ENCODE measurements at regions not wholly inside any gene's neighbourhood (a gene's known extent, or its start where the extent isn't known, plus 50 kb on each side); places are given as distances from the start of the nearest gene placed in this dataset.
A peak's percentile ranks its signal among the peaks of the same experiment; 100 is the strongest.

DNA sequence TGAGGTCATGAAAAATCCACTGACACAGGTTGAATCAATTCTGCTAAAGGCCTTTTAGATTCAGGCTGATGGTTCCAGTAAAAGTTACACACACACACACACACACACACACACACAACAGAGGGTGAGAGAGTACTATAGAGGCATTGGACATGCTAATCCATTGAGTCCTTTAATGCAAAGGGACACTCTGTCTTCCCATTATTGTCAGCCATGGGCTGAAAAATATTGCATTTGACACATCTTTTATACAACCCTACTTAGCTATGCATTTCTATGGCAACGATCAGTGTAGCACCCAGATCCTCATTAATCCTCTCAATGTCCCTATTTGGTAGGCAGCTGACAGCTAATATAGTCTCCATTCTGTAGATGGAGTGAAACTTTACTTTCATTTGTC, 440.8 kb upstream of the RGPD4 start:
- H3K9me3 ChIP-seq (replicated peaks), result peaks cover 3% of the 10 kb centered on the region; the same call in 1 of the 2 replicates
- no peak overlapping the region for H3K4me3 ChIP-seq
- no peak for DNase-seq
- no peaks in the 10 kb centered on the region; the same call in 1 of the 2 replicates for H3K36me3 ChIP-seq
- no peak overlapping the region for H3K27ac ChIP-seq
- peaks cover 10% of the 10 kb centered on the region for H3K4me1 ChIP-seq
- no peaks in the 10 kb centered on the region for H3K27me3 ChIP-seq

DNA sequence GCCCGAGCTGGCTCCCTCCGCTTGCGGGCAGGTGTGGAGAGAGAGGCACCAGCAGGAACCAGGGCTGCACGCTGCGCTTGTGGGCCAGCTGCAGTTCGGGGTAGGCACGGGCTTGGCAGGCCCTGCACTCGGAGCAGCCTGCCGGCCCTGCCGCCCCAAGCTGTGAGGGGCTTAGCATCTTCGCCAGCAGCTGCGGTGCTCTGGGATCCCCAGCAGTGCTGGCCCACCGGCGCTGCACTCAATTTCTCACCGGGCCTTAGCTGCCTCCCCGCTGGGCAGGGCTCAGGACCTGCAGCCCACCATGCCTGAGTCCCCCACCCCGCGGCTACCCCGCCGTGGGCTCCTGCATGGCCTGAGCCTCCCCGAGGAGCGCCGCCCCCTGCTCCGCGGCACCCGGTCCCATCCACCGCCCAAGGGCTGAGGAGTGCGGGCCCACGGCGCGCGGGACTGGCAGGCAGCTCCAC, 434.4 kb upstream of the RGPD4 start:
- H3K9me3 ChIP-seq (replicated peaks), result 0 out of 2 replicates have a peak, but pooled peaks cover 5% of the 10 kb centered on the region
- H3K36me3 ChIP-seq, result no peaks in the 10 kb centered on the region; the same call in 1 of the 2 replicates
- DNase-seq, result no peak
- no peaks in the 10 kb centered on the region for H3K27me3 ChIP-seq
- no peaks in the 10 kb centered on the region for H3K4me1 ChIP-seq
- H3K4me3 ChIP-seq, result no peak overlapping the region
- H3K27ac ChIP-seq, result no peak overlapping the region

- DNase-seq, result no peak
- Histone ChIP-seq H3K4me3 (no peak overlapping the region), H3K36me3 (no peaks in the 10 kb centered on the region; the same call in 1 of the 2 replicates), H3K4me1 (no peaks in the 10 kb centered on the region), H3K27me3 (no peaks in the 10 kb centered on the region), H3K9me3 (replicated peaks) (0 out of 2 replicates have a peak, but pooled peaks cover 3% of the 10 kb centered on the region), H3K27ac (no peak overlapping the region)
These were observed 433.2 kb upstream of the RGPD4 start for GRCh38 chr2:107393516-107393915.

- Histone ChIP-seq H3K4me3 (no peak overlapping the region), H3K4me1 (no peaks in the 10 kb centered on the region), H3K36me3 (no peaks in the 10 kb centered on the region), H3K27ac (no peak overlapping the region), H3K27me3 (no peaks in the 10 kb centered on the region), H3K9me3 (replicated peaks) (no peaks in the 10 kb centered on the region)
- DNase-seq, result no peak
These were observed 428.0 kb upstream of the RGPD4 start for GRCh38 chr2:107398683-107399082.

DNA sequence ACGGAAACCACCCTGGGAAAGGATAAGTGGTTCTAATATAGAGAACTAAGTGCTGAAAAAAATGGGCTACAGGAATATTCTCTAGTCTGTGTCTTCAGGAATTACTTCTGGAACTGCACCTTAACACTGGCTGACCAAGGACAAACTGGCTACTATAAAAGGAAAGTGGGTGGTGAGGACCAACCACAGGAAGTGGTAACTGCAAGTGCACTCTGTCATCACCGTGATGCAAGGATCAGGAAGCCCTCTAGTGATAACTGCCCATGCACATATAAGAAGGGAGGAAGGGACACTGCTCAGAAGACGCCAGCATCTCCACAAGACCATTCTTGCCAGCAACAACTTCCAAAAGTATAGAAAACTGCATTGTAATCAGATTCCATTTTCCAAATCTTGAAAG, 424.4 kb upstream of the RGPD4 start:
- no peaks in the 10 kb centered on the region for H3K36me3 ChIP-seq
- no peak overlapping the region for H3K4me3 ChIP-seq
- H3K27ac ChIP-seq, result no peak overlapping the region
- H3K27me3 ChIP-seq, result no peaks in the 10 kb centered on the region
- peak in 1 of 2 experiments; percentile 13 for DNase-seq
- peaks cover 4% of the 10 kb centered on the region; the same call in 1 of the 2 replicates for H3K4me1 ChIP-seq
- no peaks in the 10 kb centered on the region for H3K9me3 ChIP-seq (replicated peaks)

DNA sequence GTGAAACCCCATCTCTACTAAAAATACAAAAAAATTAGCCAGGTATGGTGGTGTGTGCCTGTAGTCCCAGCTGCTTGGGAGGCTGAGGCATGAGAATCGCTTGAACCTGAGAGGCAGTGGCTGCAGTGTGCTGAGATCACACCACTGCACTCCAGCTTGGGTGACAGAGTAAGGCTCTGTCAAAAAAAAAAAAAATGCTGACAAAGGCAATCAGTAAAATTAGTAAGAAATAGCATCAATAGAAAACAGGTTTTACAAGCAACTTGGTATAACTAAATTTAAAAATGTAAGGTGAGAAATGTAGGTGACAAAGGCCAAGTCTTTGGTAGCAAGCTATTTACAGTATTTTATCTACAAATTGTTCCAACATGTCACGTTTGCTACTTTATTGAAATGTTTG, 421.4 kb upstream of the RGPD4 start:
- H3K36me3 ChIP-seq, result no peaks in the 10 kb centered on the region
- DNase-seq, result no peak
- no peak overlapping the region for H3K4me3 ChIP-seq
- H3K9me3 ChIP-seq (replicated peaks), result no peaks in the 10 kb centered on the region; the same call in 1 of the 2 replicates
- peaks cover 4% of the 10 kb centered on the region; the same call in 1 of the 2 replicates for H3K4me1 ChIP-seq
- H3K27ac ChIP-seq, result no peak overlapping the region
- H3K27me3 ChIP-seq, result no peaks in the 10 kb centered on the region

- no peaks in the 10 kb centered on the region for H3K27me3 ChIP-seq
- no peak overlapping the region for H3K27ac ChIP-seq
- no peaks in the 10 kb centered on the region; the same call in 1 of the 2 replicates for H3K9me3 ChIP-seq (replicated peaks)
- H3K4me3 ChIP-seq, result no peak overlapping the region
- peaks cover 4% of the 10 kb centered on the region; the same call in 1 of the 2 replicates for H3K4me1 ChIP-seq
- peak in 1 of 2 experiments; percentile 35 for DNase-seq
- H3K36me3 ChIP-seq, result no peaks in the 10 kb centered on the region
These were observed 419.7 kb upstream of the RGPD4 start for GRCh38 chr2:107407017-107407416.

DNA sequence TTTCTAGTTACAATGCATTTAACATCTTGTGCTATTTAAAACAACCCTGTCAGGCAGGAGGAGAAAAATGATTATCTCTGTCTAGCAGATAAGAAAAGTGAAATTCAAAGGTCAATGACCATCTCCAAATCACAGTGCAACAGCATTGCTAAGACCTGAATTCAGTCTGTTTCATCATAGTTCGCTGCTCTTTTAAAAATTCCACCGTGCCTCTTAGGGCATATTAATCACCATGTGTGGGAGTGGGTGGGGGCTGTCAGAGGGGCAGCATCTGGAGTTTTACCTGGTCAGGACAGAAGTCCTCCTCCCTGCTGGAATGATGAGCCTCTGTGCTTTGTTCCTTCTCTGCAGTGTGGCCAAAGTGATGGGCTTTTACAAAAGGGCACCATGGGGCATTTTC, 418.7 kb upstream of the RGPD4 start:
- H3K27me3 ChIP-seq, result no peaks in the 10 kb centered on the region
- H3K36me3 ChIP-seq, result no peaks in the 10 kb centered on the region
- H3K4me1 ChIP-seq, result peaks cover 8% of the 10 kb centered on the region; the same call in 1 of the 2 replicates
- H3K27ac ChIP-seq, result no peak overlapping the region
- H3K4me3 ChIP-seq, result no peak overlapping the region
- no peak for DNase-seq
- no peaks in the 10 kb centered on the region; the same call in none of the 2 replicates for H3K9me3 ChIP-seq (replicated peaks)

DNA sequence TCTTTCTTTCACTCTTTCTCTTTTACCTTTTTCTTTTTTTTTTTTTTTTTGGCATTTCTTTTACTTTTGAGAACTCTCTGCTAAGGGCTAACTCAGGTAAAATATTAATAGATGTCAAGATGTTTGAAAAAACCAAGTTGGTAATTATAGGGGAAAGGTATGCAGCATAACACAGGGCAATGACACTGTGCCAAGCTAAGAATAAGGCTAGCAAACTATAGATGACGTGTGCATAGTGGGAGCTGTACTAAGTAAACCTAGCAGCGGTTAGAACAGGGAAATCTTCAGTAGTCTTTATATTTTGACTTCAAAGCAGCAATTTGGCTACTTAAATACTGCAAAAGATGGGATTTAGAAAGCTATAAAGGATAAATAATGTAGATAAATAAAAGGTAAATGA, 415.4 kb upstream of the RGPD4 start:
- Histone ChIP-seq H3K4me3 (no peak overlapping the region), H3K27ac (no peak overlapping the region), H3K36me3 (no peaks in the 10 kb centered on the region), H3K9me3 (replicated peaks) (no peaks in the 10 kb centered on the region; the same call in none of the 2 replicates), H3K27me3 (no peaks in the 10 kb centered on the region), H3K4me1 (peaks cover 13% of the 10 kb centered on the region)
- no peak for DNase-seq

DNA sequence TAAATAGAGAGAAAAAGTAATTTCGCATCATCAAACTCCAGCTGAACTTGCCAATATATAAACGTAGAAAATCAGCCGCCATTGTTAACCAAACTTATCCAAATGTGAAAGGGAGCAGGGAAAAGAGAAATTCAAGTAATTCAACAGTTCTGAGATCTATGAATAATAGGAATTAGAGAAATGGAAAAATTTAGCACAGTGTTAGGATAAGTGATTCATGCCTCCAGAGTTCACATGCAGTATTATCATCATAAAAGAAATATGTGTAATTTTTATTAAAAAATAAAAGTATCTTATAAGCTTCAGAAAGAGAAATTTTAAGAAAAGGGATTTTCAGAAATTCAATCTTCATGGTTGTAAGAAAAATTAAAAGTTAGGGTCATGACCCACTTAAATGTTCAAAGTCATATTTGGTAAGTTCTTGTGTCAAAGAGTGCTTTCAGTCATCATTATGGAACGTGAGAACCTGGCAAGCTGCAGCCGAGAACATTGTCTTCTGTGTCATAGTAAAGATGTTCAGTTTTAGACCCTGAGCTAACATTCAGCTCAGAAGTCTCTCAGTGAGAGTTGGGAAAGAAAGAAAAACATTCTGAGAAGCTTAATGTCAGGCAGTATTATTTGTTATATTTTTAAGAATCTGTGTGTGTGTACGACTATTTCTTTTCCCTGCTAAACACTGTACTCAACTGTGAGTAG, 414.3 kb upstream of the RGPD4 start:
- DNase-seq, result no peak
- peaks cover 10% of the 10 kb centered on the region; the same call in 1 of the 2 replicates for H3K4me1 ChIP-seq
- no peaks in the 10 kb centered on the region for H3K36me3 ChIP-seq
- no peaks in the 10 kb centered on the region for H3K27me3 ChIP-seq
- no peak overlapping the region for H3K4me3 ChIP-seq
- H3K27ac ChIP-seq, result no peak overlapping the region
- no peaks in the 10 kb centered on the region; the same call in none of the 2 replicates for H3K9me3 ChIP-seq (replicated peaks)

DNA sequence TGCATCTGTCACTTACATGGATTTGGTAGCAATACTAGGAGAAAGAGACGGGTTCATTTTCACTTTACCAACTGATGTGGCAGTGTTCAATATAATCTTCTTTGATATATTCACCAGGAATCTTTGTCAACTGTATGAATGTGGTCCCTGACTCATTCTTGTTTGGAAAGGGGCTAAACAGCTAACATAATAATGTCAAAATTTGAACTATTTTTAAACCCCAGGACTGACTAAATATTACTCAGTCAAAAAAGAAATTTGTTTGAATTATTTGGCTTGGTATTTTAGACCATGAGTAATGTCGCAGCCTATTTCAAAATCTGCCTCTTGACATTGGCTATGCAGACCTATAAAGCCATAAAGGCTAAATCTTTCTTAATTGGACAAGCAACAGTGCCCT, 413.7 kb upstream of the RGPD4 start:
- Histone ChIP-seq H3K4me3 (no peak overlapping the region), H3K36me3 (no peaks in the 10 kb centered on the region), H3K9me3 (replicated peaks) (no peaks in the 10 kb centered on the region; the same call in none of the 2 replicates), H3K27ac (no peak overlapping the region), H3K4me1 (peaks cover 16% of the 10 kb centered on the region), H3K27me3 (no peaks in the 10 kb centered on the region)
- no peak for DNase-seq

DNA sequence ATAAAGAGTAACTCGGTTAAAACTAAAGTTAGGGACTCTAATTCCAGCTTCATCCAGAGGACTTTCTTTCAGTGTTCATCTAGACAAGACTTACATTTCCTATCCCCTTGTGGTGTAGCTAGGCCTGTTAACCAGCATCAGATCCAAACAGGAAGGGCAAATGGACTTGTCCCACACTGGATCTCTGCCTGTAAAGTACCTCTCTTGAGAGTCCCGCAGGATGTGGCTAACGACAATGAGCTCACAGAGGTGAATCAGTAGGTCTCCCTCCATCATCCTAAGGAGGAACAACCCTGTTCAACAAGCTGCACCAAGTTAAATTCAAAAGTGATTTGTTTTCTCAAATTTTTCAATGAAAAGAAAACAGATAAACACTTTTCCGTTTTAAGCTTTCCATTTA, 412.3 kb upstream of the RGPD4 start:
- Histone ChIP-seq H3K27me3 (no peaks in the 10 kb centered on the region), H3K27ac (no peak overlapping the region), H3K9me3 (replicated peaks) (no peaks in the 10 kb centered on the region; the same call in 1 of the 2 replicates), H3K4me3 (no peak overlapping the region), H3K4me1 (peaks cover 27% of the 10 kb centered on the region), H3K36me3 (no peaks in the 10 kb centered on the region)
- DNase-seq, result peak in 1 of 2 experiments; percentile 14

DNA sequence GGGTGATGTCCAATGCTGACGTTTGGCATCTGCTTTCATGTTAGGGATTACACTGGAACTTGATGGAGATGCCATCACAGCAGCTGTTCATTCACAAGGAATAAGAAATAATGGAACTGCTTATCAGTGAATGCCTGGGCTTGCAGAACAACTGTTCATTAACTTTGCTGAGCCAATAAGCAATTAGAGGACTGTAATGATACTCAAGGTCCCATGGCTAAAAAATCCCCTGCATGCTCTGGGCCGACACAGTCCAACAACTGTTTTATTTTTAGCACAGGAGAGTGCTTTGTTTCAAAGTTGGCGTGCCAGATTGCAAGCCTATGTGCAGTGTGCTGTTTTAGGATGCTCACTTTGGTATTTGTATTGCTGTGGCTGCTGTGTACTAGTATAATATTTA, 408.0 kb upstream of the RGPD4 start:
- Histone ChIP-seq H3K4me1 (peaks cover 32% of the 10 kb centered on the region), H3K4me3 (no peak overlapping the region), H3K27me3 (no peaks in the 10 kb centered on the region), H3K9me3 (replicated peaks) (no peaks in the 10 kb centered on the region), H3K27ac (peak overlapping the region; percentile 91), H3K36me3 (no peaks in the 10 kb centered on the region)
- DNase-seq, result peak; percentile 80 to 95

DNA sequence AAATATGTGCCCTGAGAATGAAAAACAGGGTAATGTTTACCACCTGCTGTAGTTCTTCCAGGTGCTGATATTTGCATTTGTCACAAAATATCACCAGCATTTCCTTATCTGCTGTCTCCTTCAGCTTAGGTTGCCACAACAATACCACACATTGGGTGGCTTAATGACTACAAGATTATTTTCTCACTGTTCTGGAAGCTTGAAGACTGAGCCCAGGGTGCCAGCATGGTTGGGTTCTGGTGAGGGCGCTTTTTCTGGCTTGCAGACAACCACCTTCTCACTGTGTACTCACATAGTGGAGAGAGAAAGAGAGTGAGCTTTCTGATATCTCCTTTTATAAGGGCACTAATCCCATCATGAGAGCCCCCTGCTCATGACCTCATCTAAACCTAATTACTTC, 407.5 kb upstream of the RGPD4 start:
- Histone ChIP-seq H3K27me3 (no peaks in the 10 kb centered on the region), H3K4me1 (peaks cover 32% of the 10 kb centered on the region), H3K27ac (peak overlapping the region; percentile 91), H3K4me3 (no peak overlapping the region), H3K9me3 (replicated peaks) (no peaks in the 10 kb centered on the region), H3K36me3 (no peaks in the 10 kb centered on the region)
- DNase-seq, result peak; percentile 51 to 80

- Histone ChIP-seq H3K27me3 (no peaks in the 10 kb centered on the region), H3K4me3 (no peak overlapping the region), H3K4me1 (no peaks in the 10 kb centered on the region), H3K27ac (no peak overlapping the region), H3K9me3 (replicated peaks) (peaks cover 8% of the 10 kb centered on the region; the same call in 1 of the 2 replicates), H3K36me3 (no peaks in the 10 kb centered on the region)
- DNase-seq, result peak in 1 of 2 experiments; percentile 17
These were observed 397.9 kb upstream of the RGPD4 start for GRCh38 chr2:107428781-107429180.
